Osteoblast (primary cell): ENCODE measurements at regions not wholly inside any gene's neighbourhood (a gene's known extent, or its start where the extent isn't known, plus 50 kb on each side); places are given as distances from the start of the nearest gene placed in this dataset.
"Not testable (repeated sequence)": the region's sequence is repeated elsewhere in the genome, so short reads cannot be mapped to it uniquely, and the experiment has no call there.

Source experiments
- DNase-seq: peaks from one replicate; pipeline ENCODE4 v3.0.0; 2011; ENCODE audit warnings: low spot score, mixed read lengths; ENCODE audit not compliant: insufficient read length; ENCODE audit errors: missing footprints
- H2AFZ ChIP-seq: 2 replicates; pipeline ENCODE4 v1.6.0; 2011; ENCODE audit warnings: mild to moderate bottlenecking, low read length
- H3K27ac ChIP-seq: 2 replicates; pipeline ENCODE4 v1.5.1; 2011; ENCODE audit warnings: mild to moderate bottlenecking, low read depth, low read length, moderate library complexity
- H3K27me3 ChIP-seq: 2 replicates; pipeline ENCODE4 v1.6.0; 2012; ENCODE audit warnings: mild to moderate bottlenecking, control low read depth, inconsistent platforms, low read length, moderate library complexity; ENCODE audit not compliant: insufficient read depth
- H3K36me3 ChIP-seq: 2 replicates; pipeline ENCODE4 v1.5.1; 2011; ENCODE audit warnings: mild to moderate bottlenecking, low read length, control low read depth, moderate library complexity; ENCODE audit not compliant: insufficient read depth
- H3K4me1 ChIP-seq: 2 replicates; pipeline ENCODE4 v1.5.1; 2011; ENCODE audit warnings: mild to moderate bottlenecking, low read length, control low read depth, moderate library complexity; ENCODE audit not compliant: insufficient read depth
- H3K4me2 ChIP-seq: 2 replicates; pipeline ENCODE4 v1.6.0; 2011; ENCODE audit warnings: mild to moderate bottlenecking, low read length; ENCODE audit not compliant: insufficient read depth
- H3K4me3 ChIP-seq: fragments of 200-600 bp; sonication (generic); 3 replicates; pipeline ENCODE4 v1.5.1; 2012; ENCODE audit warnings: mild to moderate bottlenecking, low read length, inconsistent platforms; ENCODE audit not compliant: insufficient read depth
- H3K79me2 ChIP-seq: 2 replicates; pipeline ENCODE4 v1.6.0; 2012; ENCODE audit warnings: mild to moderate bottlenecking, low read length, control low read depth, inconsistent platforms; ENCODE audit not compliant: insufficient read depth
- H3K9me3 ChIP-seq: 2 replicates; pipeline ENCODE4 v1.5.1; 2011; ENCODE audit warnings: low read depth, low read length, control low read depth
- H4K20me1 ChIP-seq: 2 replicates; pipeline ENCODE4 v1.6.0; 2012; ENCODE audit warnings: mild to moderate bottlenecking, low read length, control low read depth; ENCODE audit not compliant: insufficient read depth
- TF ChIP-seq, protein P1 (sequence below): IDR thresholded peaks from 2 replicates; pipeline ENCODE4 v1.5.1; 2011; ENCODE audit warnings: mild to moderate bottlenecking, low read depth, low read length, moderate library complexity; ENCODE audit errors: extremely low read depth

- no peak overlapping the region for H2AFZ ChIP-seq
- TF ChIP-seq, protein P1, sequence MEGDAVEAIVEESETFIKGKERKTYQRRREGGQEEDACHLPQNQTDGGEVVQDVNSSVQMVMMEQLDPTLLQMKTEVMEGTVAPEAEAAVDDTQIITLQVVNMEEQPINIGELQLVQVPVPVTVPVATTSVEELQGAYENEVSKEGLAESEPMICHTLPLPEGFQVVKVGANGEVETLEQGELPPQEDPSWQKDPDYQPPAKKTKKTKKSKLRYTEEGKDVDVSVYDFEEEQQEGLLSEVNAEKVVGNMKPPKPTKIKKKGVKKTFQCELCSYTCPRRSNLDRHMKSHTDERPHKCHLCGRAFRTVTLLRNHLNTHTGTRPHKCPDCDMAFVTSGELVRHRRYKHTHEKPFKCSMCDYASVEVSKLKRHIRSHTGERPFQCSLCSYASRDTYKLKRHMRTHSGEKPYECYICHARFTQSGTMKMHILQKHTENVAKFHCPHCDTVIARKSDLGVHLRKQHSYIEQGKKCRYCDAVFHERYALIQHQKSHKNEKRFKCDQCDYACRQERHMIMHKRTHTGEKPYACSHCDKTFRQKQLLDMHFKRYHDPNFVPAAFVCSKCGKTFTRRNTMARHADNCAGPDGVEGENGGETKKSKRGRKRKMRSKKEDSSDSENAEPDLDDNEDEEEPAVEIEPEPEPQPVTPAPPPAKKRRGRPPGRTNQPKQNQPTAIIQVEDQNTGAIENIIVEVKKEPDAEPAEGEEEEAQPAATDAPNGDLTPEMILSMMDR = no peak
- no peak overlapping the region for H3K27ac ChIP-seq
- no peaks in the 10 kb centered on the region for H3K36me3 ChIP-seq
- no peaks in the 10 kb centered on the region for H3K79me2 ChIP-seq
- H4K20me1 ChIP-seq = no peaks in the 10 kb centered on the region
- H3K27me3 ChIP-seq = no peaks in the 10 kb centered on the region
- H3K4me1 ChIP-seq = no peaks in the 10 kb centered on the region
- DNase-seq = no peak
- no peak overlapping the region for H3K4me3 ChIP-seq
- no peak overlapping the region for H3K4me2 ChIP-seq
- H3K9me3 ChIP-seq = no peaks in the 10 kb centered on the region
Measured at GRCh38 chr10:81496626-81497025, 378.4 kb upstream of the NRG3 start.

GRCh38 chr10:81498011-81498551 is 376.9 kb upstream of the NRG3 start:
- Histone ChIP-seq H3K4me3 (no peak overlapping the region), H3K4me2 (no peak overlapping the region), H3K79me2 (no peaks in the 10 kb centered on the region), H4K20me1 (no peaks in the 10 kb centered on the region), H3K9me3 (no peaks in the 10 kb centered on the region), H3K27me3 (no peaks in the 10 kb centered on the region), H3K36me3 (no peaks in the 10 kb centered on the region), H3K4me1 (no peaks in the 10 kb centered on the region), H2AFZ (no peak overlapping the region), H3K27ac (no peak overlapping the region)
- TF ChIP-seq, protein P1 = no peak
- no peak for DNase-seq

DNA sequence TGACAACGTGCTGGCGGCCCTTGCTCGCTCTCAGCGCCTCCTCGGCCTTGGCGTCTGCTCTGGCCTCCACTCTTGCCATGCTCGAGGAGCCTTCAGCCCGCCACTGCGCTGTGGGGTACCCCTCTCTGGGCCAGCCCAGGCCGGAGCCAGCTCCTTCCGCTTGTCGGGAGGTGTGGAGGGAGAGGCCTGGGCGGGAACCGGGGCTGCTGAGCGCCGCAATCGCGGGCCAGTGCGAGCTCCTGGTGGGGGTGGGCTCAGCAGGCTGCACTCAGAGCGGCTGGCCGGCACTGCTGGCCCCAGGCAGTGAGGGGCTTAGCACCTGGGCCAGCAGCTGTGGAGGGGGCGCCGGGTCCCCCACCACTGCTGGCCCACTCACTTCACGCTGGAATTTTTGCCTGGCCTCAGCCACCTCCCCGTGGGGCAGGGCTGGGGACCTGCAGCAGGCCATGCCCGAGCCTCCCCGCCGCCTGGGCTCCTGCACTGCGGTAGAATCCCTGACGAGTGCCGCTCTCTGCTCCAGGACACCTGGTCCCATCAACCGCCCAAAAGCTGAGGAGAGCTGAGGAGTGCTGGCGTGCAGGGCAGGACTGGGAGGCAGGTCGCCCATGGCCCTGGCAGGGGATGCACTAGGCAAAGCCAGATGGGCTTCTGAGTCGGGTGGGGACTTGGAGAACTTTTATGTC is 372.2 kb upstream of the NRG3 start:
- no peak for DNase-seq
- no peaks in the 10 kb centered on the region for H3K36me3 ChIP-seq
- TF ChIP-seq, protein P1 = no peak

GRCh38 chr10:81505777-81506176 is 369.2 kb upstream of the NRG3 start:
- H3K4me3 ChIP-seq, H3K4me1 ChIP-seq, H3K4me2 ChIP-seq, H4K20me1 ChIP-seq, H3K9me3 ChIP-seq, H2AFZ ChIP-seq, H3K27me3 ChIP-seq, H3K27ac ChIP-seq, H3K36me3 ChIP-seq, DNase-seq, H3K79me2 ChIP-seq: not testable (repeated sequence)

More for the DNA sequence above, 372.2 kb upstream of the NRG3 start:
- Histone ChIP-seq H3K4me2 (no peak overlapping the region), H4K20me1 (no peaks in the 10 kb centered on the region), H3K27ac (no peak overlapping the region), H3K9me3 (no peaks in the 10 kb centered on the region), H3K4me1 (no peaks in the 10 kb centered on the region), H3K27me3 (no peaks in the 10 kb centered on the region), H3K79me2 (no peaks in the 10 kb centered on the region), H2AFZ (no peak overlapping the region), H3K4me3 (no peak overlapping the region)
